H1 (cell line): ENCODE measurements at regions not wholly inside any gene's neighbourhood (a gene's known extent, or its start where the extent isn't known, plus 50 kb on each side); places are given as distances from the start of the nearest gene placed in this dataset.

Source experiments
- CHD1 ChIP-seq: IDR thresholded peaks from 2 replicates; pipeline ENCODE4 v1.6.1; 2012; ENCODE audit warnings: low read depth, low read length, improper control_type of control experiment
- CTCF ChIP-seq, 3 experiments: IDR thresholded peaks; 1 replicate in 2 of 3; 2 replicates in 1 of 3; pipeline versions ENCODE4 v1.5.1 to v1.6.1; 2011; ENCODE audit warnings: low read length in 3 of 3, mild to moderate bottlenecking in 3 of 3, inconsistent platforms in 2 of 3, low read depth in 1 of 3, moderate library complexity in 1 of 3; ENCODE audit not compliant: insufficient read depth in 1 of 3; ENCODE audit errors: control extremely low read depth in 1 of 3
- JUND ChIP-seq: IDR thresholded peaks from 2 replicates; pipeline ENCODE4 v1.6.1; 2011; ENCODE audit warnings: mild to moderate bottlenecking, improper control_type of control experiment, low read length
- POLR2A ChIP-seq, 2 experiments: IDR thresholded peaks; 1 replicate in 1 of 2; 2 replicates in 1 of 2; pipeline ENCODE4 v1.6.1; 2011; ENCODE audit warnings: low read depth in 2 of 2, low read length in 2 of 2, mild to moderate bottlenecking in 2 of 2; ENCODE audit errors: control extremely low read depth in 1 of 2
- YY1 ChIP-seq: IDR thresholded peaks from 2 replicates; pipeline ENCODE4 v1.6.1; 2011; ENCODE audit warnings: low read depth, mild to moderate bottlenecking, low read length

DNA sequence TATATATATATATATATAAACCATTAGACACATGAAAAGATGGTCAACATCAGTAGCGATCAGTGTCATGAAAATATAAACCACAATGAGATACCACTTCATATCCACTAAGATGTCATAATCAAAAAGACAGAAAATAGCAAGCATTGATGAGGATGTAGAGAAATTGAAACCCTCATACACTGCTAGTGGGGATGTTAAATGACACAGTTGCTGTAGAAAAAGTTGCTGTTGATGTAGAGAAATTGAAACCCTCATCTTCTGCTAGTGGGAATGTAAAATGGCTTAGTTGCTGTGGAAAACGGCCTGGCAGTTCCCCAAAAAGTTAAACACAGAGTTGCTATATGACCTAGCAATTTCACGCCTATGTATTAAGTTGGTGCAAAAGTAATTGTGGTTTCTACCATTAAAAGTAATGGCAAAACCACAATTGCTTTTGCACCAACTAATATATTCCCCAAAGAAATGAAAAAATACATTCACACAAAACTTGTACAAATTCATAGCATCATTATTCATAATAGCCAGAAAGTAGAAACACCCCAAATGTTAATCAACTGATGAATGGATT is 120.5 kb upstream of the ZWINT start:
- TF ChIP-seq CTCF (IDR thresholded peaks at IDR 0.05; ENCODE audit: control extremely low read depth in 1 of 3, insufficient read depth in 1 of 3, low read depth in 1 of 3, low read length in 3 of 3) = no peak
- TF ChIP-seq CHD1 = no peak
- no peak for TF ChIP-seq POLR2A (IDR thresholded peaks at IDR 0.05; ENCODE audit: control extremely low read depth in 1 of 2, low read depth in 2 of 2, low read length in 2 of 2)
- TF ChIP-seq YY1 = no peak
- TF ChIP-seq JUND = no peak
